Caco-2 (cell line): ENCODE measurements at regions not wholly inside any gene's neighbourhood (a gene's known extent, or its start where the extent isn't known, plus 50 kb on each side); places are given as distances from the start of the nearest gene placed in this dataset.
"Not testable (repeated sequence)": the region's sequence is repeated elsewhere in the genome, so short reads cannot be mapped to it uniquely, and the experiment has no call there.

Experiments
- BruUV-seq: library from RNA; stranded (reverse); fragments of 400-500 nt; replicated peaks from 2 replicates; lab custom pipeline; 2021; lab: Mats Ljungman, UMichigan
- CTCF ChIA-PET: fragments of 300-600 bp; sonication (Branson Sonifier 250); formaldehyde crosslinking; loops from one replicate; lab custom pipeline; 2022; ENCODE audit warnings: antibody characterized with exemption; lab: Charles Lee
- POLR2A ChIA-PET: fragments of 300-600 bp; sonication (Branson Sonifier 250); formaldehyde crosslinking; loops from one replicate; lab custom pipeline; 2022; ENCODE audit warnings: antibody characterized with exemption; lab: Charles Lee
- DNase-seq, 2 experiments: peaks; one replicate each; pipeline versions ENCODE4 v3.0.0 to v3.0.0-alpha.2; 2020 to 2022
- H3K27me3 ChIP-seq: replicated peaks from 2 replicates; pipeline ENCODE4 v1.6.0; 2011; ENCODE audit warnings: low read length; ENCODE audit not compliant: control insufficient read depth, insufficient read depth
- H3K36me3 ChIP-seq: 2 replicates; pipeline ENCODE4 v1.5.1; 2011; ENCODE audit warnings: low read length; ENCODE audit not compliant: control insufficient read depth, insufficient read depth
- H3K4me1 ChIP-seq: fragments of 250-450 bp; sonication (Bioruptor Pico); 2 replicates; pipeline ENCODE4 v1.5.1; 2020; ENCODE audit warnings: mild to moderate bottlenecking
- H3K4me3 ChIP-seq: 2 replicates; pipeline ENCODE4 v1.5.1; 2011; ENCODE audit warnings: low read depth, mild to moderate bottlenecking, control low read depth, low read length
- H3K9me3 ChIP-seq: fragments of 250-450 bp; sonication (Bioruptor Pico); 2 replicates; pipeline ENCODE4 v1.5.1; 2020; ENCODE audit warnings: mild to moderate bottlenecking, moderate library complexity
- H3K27ac Mint-ChIP-seq: one replicate; pipeline ENCODE4 v1.8.0; 2022; ENCODE audit warnings: mixed read lengths; ENCODE audit not compliant: unreplicated experiment
- H3K27me3 Mint-ChIP-seq: one replicate; pipeline ENCODE4 v1.8.0; 2022; ENCODE audit warnings: mixed read lengths; ENCODE audit not compliant: insufficient read depth, unreplicated experiment
- H3K36me3 Mint-ChIP-seq: one replicate; pipeline ENCODE4 v1.8.0; 2022; ENCODE audit warnings: mild to moderate bottlenecking, mixed read lengths; ENCODE audit not compliant: insufficient read depth, unreplicated experiment
- H3K4me1 Mint-ChIP-seq: one replicate; pipeline ENCODE4 v1.8.0; 2022; ENCODE audit warnings: low read depth, mixed read lengths; ENCODE audit not compliant: unreplicated experiment
- H3K4me3 Mint-ChIP-seq: one replicate; pipeline ENCODE4 v1.8.0; 2022; ENCODE audit warnings: mild to moderate bottlenecking, moderate library complexity, mixed read lengths; ENCODE audit not compliant: unreplicated experiment
- H3K9me3 Mint-ChIP-seq: one replicate; pipeline ENCODE4 v1.8.0; 2022; ENCODE audit warnings: mixed read lengths; ENCODE audit not compliant: unreplicated experiment
- intact Hi-C: fragments of 100-400 bp; cut with micrococcal nuclease; formaldehyde crosslinking; loops from one replicate; pipeline ENCODE4 v1.10.0; 2022; ENCODE audit not compliant: unreplicated experiment

DNA sequence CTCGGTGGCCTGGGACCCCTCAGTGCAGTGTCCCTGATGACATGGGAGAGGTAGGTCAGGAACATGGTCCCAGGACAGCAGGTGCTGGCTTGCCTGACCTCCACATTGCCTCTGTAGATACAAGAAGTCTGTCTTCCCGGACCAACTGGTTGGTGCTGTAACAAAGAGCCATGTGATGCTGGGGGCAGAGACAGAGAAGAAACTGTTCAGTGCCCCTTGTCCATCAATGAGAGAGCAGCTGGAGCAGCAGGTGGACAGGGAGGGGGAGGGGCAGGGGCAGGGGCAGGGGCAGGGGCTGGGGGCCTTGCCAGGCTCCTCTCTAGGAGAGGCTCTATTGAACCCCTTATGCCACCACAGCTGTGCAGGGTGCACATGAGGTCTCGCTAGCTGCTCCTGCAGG is 191.8 kb downstream of the KLRB1 start:
- CTCF ChIA-PET, BruUV-seq, H3K27me3 ChIP-seq, H3K9me3 ChIP-seq, DNase-seq, H3K4me1 ChIP-seq, intact Hi-C loops, H3K27ac Mint-ChIP-seq, POLR2A ChIA-PET, H3K4me1 Mint-ChIP-seq, H3K4me3 Mint-ChIP-seq, H3K9me3 Mint-ChIP-seq, H3K4me3 ChIP-seq, H3K36me3 ChIP-seq, H3K27me3 Mint-ChIP-seq: not testable (repeated sequence)
- H3K36me3 Mint-ChIP-seq: peaks cover 11% of the 10 kb centered on the region

DNA sequence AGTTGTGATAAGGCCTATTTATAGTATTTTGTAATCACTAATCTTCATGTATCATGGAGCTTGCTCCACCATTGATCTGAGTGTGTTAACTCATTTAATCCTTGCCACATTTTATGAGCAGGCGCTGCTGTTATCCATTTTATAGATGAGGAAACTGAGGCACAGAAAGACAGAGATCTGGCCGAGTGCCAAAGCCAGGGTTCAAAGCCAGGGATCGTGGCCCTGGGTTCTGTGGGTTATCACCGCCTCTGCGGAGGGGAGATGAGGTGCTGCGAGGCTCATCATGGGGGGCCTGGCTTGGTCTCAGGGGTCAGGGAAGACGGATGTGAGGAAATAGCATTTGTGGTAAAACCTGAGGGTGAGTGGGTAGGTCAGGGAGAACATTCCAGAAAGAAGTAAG is 193.9 kb downstream of the KLRB1 start:
- H3K4me1 ChIP-seq, H3K4me1 Mint-ChIP-seq, intact Hi-C loops, H3K27me3 ChIP-seq, BruUV-seq, H3K9me3 ChIP-seq, H3K36me3 Mint-ChIP-seq, H3K9me3 Mint-ChIP-seq, H3K36me3 ChIP-seq, H3K27me3 Mint-ChIP-seq, H3K4me3 ChIP-seq, POLR2A ChIA-PET, CTCF ChIA-PET, H3K27ac Mint-ChIP-seq, DNase-seq, H3K4me3 Mint-ChIP-seq: not testable (repeated sequence)

DNA sequence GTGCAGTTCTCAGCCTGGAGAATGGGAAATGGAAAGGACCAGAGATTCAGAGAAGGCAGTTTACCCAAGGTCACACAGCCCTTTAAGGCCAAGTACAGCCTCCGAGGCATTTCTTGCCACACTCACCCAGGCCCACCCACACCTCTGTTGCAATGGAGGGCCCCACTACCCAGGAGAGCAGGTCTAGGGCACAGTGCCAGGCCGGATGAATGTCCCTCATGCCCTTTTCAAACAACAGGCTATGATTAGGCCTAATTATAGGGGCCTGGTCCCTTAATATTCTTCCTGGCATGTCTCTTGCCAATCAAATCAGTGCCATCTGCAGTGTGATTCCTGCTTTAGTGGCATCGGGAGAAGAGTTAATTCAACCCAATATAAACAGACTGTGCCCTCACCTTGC is 195.3 kb downstream of the KLRB1 start:
- H3K9me3 Mint-ChIP-seq, H3K36me3 ChIP-seq, H3K27ac Mint-ChIP-seq, H3K27me3 Mint-ChIP-seq, POLR2A ChIA-PET, H3K4me1 ChIP-seq, H3K4me3 ChIP-seq, H3K9me3 ChIP-seq, H3K4me1 Mint-ChIP-seq, H3K27me3 ChIP-seq, intact Hi-C loops, BruUV-seq, DNase-seq, CTCF ChIA-PET, H3K4me3 Mint-ChIP-seq, H3K36me3 Mint-ChIP-seq: not testable (repeated sequence)

DNA sequence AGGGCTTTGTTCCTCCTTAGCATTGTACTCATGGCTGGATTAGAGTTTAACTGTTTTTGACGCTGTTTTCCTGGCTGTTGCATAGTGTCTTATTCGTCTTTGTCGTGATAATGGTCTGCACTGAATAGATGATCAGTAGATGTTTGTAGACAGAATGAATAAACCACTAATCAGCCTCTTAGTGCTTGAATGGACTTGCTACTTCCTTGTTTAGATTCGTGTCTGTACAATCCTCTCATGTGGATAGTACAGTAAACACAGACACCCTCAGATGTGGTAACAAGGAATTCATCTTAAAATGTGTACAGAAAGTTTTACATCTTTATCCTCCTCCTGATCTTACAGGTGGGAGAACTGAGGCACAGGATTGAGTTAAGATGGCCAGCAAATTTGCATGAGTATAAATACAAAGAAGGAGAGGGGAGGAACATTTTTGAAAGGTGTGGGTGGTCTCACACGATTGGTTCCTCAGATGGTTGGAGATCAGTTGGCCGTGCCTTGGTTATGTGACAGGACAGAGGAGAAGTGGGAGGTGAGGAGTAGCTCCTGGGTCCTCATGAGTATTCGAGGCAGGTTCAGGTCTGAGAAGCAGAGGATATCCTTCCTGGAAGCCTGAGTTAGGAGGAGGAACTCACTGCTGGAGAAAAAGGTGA is 196.0 kb downstream of the KLRB1 start:
- H3K27me3 Mint-ChIP-seq, DNase-seq, H3K4me3 Mint-ChIP-seq, BruUV-seq, POLR2A ChIA-PET, H3K9me3 ChIP-seq, H3K27ac Mint-ChIP-seq, CTCF ChIA-PET, intact Hi-C loops, H3K36me3 ChIP-seq, H3K9me3 Mint-ChIP-seq, H3K27me3 ChIP-seq, H3K4me1 Mint-ChIP-seq, H3K4me3 ChIP-seq, H3K4me1 ChIP-seq: not testable (repeated sequence)
- H3K36me3 Mint-ChIP-seq: peaks cover 12% of the 10 kb centered on the region

DNA sequence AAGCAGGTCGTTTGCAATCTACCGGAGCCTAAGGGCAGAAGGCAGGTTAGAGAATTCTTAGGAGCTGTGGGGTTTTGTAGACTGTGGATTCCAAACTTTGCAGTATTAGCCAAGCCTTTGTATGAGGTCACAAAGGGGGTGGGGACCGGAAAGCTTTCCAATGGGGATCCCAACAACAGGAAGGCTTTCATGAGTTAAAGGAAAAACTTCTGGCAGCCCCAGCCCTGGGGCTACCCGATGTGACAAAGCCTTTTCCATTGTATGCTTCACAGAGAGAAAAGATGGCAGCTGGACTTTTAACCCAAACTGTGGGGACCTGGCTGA is 199.2 kb upstream of the PZP start:
- H3K27ac Mint-ChIP-seq, H3K9me3 Mint-ChIP-seq, H3K4me3 ChIP-seq, POLR2A ChIA-PET, H3K27me3 Mint-ChIP-seq, BruUV-seq, H3K4me1 Mint-ChIP-seq, H3K4me3 Mint-ChIP-seq, H3K9me3 ChIP-seq, H3K4me1 ChIP-seq, intact Hi-C loops, H3K36me3 ChIP-seq, CTCF ChIA-PET, H3K27me3 ChIP-seq: not testable (repeated sequence)
- H3K36me3 Mint-ChIP-seq: peaks cover 16% of the 10 kb centered on the region
- peak in 1 of 2 experiments; percentile 24 for DNase-seq
